Activated T-helper 2 cell treated with anti-CD3 and anti-CD28 coated beads, Interferon-gamma antibody, Interleukin-2, Interleukin-4, amounts not matched to agents 10 μg/mL and 5 μg/mL and 100 μg/mL, durations not matched to agents 14 hours and 24 hours and 36 hours (primary cell): ENCODE measurements at regions not wholly inside any gene's neighbourhood (a gene's known extent, or its start where the extent isn't known, plus 50 kb on each side); places are given as distances from the start of the nearest gene placed in this dataset.

Experiments
- DNase-seq: peaks from one replicate; pipeline ENCODE4 v3.0.0; 2021; ENCODE audit warnings: low spot score
- H3K27ac Mint-ChIP-seq: one replicate; pipeline ENCODE4 v1.8.0; 2021; ENCODE audit warnings: mixed read lengths
- H3K27me3 Mint-ChIP-seq: one replicate; pipeline ENCODE4 v1.8.0; 2021; ENCODE audit warnings: low read depth, mixed read lengths
- H3K36me3 Mint-ChIP-seq: one replicate; pipeline ENCODE4 v1.8.0; 2021; ENCODE audit warnings: low read depth, mixed read lengths
- H3K4me1 Mint-ChIP-seq: one replicate; pipeline ENCODE4 v1.8.0; 2021; ENCODE audit warnings: low read depth, mixed read lengths
- H3K4me3 Mint-ChIP-seq: one replicate; pipeline ENCODE4 v1.8.0; 2021; ENCODE audit warnings: low read depth, mild to moderate bottlenecking, moderate library complexity, mixed read lengths
- H3K9me3 Mint-ChIP-seq: one replicate; pipeline ENCODE4 v1.8.0; 2021; ENCODE audit warnings: mixed read lengths
- intact Hi-C: fragments of 100-400 bp; cut with micrococcal nuclease; formaldehyde crosslinking; loops from one replicate; pipeline ENCODE4 v1.15.1; 2023

DNA sequence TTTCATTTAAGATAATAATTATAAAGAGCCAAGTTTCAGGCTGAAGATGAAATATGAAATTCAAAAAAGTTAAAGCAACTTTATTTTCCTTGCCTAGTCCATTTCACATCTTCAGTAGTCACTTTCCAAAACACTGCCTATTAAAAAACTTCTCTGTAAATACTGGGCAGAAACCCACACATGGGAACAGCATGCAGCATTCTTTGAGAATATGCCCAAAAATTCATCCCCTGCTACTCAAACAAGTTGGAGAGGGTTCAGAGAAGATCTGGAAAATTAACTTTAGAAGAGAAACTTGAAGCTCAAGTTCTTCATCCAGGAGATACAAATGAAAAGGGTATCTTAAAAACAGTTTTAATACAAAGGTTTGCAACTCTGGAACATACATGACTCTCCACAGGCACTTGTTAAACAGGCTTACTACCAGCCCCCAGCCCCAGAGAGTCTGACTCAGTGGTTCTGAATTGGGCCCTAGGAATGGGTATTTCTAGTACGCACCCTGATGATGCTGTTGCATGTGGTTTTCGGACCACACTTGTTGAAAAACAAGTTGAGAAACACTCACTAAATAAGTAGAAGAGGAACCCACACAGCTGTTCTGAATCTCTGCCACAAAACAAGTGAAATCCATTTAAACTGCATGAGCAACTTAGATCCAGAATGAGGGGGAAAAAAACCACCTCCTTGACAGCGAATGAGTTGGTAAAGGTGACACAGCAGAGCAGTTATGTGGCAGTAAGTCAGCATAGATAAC lies 329.1 kb downstream of the SATB2 start:
- intact Hi-C loops = no loop called here
- H3K27me3 Mint-ChIP-seq = no peaks in the 10 kb centered on the region
- H3K36me3 Mint-ChIP-seq = no peaks in the 10 kb centered on the region
- H3K4me3 Mint-ChIP-seq = no peak overlapping the region
- no peak for DNase-seq
- no peaks in the 10 kb centered on the region for H3K4me1 Mint-ChIP-seq
- no peaks in the 10 kb centered on the region for H3K9me3 Mint-ChIP-seq
- H3K27ac Mint-ChIP-seq = no peak overlapping the region

DNA sequence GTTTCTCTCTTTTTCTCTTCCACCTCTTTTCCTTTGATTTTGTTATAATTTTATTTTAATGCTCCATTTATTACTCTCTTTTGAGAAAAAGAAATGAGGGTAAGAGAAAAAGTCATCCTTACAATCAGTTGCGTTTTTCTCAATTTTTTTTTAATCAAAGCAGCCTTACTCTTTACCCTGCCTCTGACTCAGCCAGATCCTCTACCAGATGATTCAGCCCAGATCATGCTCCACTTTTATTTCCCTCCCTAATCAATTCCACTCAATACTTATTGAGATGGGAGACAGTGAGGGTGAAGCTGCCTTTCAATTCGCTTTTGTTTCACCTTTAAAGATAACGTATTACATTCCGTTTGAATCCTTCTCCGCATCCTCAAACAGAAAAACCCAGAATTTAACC lies 337.9 kb downstream of the SATB2 start:
- H3K27ac Mint-ChIP-seq = no peak overlapping the region
- H3K27me3 Mint-ChIP-seq = no peaks in the 10 kb centered on the region
- no peak overlapping the region for H3K4me3 Mint-ChIP-seq
- no peaks in the 10 kb centered on the region for H3K9me3 Mint-ChIP-seq
- no peaks in the 10 kb centered on the region for H3K36me3 Mint-ChIP-seq
- DNase-seq = no peak
- intact Hi-C loops = no loop called here
- no peaks in the 10 kb centered on the region for H3K4me1 Mint-ChIP-seq

DNA sequence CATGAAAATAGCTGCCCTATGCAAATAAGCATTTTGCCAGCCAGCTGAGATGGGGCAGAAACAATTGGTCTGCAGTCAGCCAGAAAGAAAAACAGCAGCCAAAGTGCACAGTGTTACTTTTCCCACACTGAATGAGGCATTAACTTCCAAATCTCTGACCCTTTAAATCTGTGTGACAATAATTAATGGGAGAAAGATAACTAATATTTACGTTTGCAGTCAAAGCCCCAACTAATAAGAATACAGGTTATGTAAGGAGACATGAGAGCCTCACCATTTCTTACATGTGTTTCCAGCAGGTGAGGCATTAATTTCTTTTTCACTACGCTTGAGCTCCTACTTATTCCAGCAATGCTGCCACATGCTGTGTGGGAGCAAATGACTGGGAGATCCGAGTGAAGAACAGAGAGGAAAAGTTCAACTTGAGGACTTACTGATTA lies 339.0 kb downstream of the SATB2 start:
- no peak for DNase-seq
- Mint-ChIP-seq H3K27ac (no peak overlapping the region), H3K9me3 (no peaks in the 10 kb centered on the region), H3K36me3 (no peaks in the 10 kb centered on the region), H3K4me1 (no peaks in the 10 kb centered on the region), H3K27me3 (no peaks in the 10 kb centered on the region), H3K4me3 (no peak overlapping the region)
- intact Hi-C loops = no loop called here

DNA sequence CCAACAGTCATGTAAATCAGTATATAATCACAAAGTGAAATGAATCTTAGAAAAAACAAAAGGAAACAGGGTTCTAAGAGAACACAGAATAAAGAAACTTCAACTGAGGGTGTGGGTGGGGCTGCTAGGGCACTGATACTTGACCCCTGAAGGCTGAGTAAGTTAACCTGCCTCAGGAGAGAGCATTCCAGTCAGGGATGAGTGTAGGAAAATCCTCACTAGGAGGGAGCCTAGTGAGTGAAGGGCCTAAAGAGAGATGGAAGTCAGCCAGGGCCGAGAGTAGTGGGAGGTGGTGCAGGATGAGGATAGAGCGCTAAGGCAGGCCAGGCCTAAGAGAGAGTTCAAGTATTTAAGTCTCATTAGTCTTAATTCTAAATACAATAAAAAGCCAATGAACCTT lies 342.6 kb downstream of the SATB2 start:
- Mint-ChIP-seq H3K9me3 (no peaks in the 10 kb centered on the region), H3K4me1 (no peaks in the 10 kb centered on the region), H3K27ac (no peak overlapping the region), H3K36me3 (no peaks in the 10 kb centered on the region), H3K4me3 (no peak overlapping the region), H3K27me3 (no peaks in the 10 kb centered on the region)
- intact Hi-C loops = no loop called here
- DNase-seq = no peak

DNA sequence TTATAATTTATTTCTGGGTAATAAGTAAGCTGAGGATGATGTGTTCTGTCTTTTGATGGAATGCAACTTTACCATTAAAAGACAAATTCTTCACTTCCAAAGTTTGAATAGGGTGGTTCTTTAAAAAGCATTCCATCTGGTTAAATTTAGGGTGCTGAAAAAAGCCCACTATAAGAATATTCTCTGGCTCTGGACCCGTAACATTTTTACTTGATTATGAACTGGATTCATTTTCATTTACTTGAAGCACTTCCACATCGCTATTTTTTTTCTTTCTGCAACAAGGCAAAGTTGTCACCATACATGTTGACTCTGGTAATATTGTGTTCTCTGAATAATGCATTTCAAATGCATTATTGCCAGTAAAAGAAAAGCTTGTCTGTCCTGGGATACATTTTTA lies 344.6 kb downstream of the SATB2 start:
- no peaks in the 10 kb centered on the region for H3K27me3 Mint-ChIP-seq
- DNase-seq = no peak
- H3K27ac Mint-ChIP-seq = no peak overlapping the region
- no peak overlapping the region for H3K4me3 Mint-ChIP-seq
- intact Hi-C loops = no loop called here
- no peaks in the 10 kb centered on the region for H3K36me3 Mint-ChIP-seq
- no peaks in the 10 kb centered on the region for H3K9me3 Mint-ChIP-seq
- no peaks in the 10 kb centered on the region for H3K4me1 Mint-ChIP-seq

DNA sequence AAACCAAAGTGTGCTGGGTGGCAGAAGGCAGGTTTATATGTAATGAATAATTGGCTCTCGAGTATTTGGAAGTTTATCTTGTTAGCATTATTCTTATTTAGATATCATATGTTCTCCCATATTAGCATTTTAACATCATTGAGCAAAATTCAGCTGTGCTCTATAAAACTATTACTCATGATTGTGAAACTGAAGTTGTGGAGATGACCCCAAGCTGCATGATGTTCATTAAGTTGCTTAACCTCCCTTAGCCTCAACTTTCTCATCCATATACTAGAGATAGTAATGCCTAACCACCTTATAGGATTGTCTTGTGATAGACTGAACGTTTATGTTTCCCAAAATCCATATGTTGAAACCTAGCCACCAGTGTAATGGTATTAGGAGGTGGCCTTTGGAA lies 346.3 kb downstream of the SATB2 start:
- H3K27me3 Mint-ChIP-seq = no peaks in the 10 kb centered on the region
- intact Hi-C loops = no loop called here

DNA sequence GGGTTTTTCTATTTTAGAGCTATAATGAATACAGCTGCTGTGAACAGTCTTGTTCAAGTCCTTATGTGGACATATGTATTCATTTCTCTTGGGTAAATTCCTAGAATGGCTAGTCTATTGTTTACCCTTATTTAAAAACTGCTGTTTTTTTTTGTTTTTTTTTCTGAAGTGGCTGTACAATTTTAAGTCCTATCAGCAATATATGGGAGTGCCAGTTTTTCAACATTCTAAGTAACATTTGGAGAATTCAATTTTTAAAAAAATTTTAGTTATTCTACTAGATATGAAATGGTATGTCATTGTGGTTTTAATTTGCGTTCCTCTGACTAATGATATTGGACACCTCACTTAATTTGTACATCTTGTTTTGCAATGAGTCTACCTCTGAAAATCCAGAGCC lies 349.7 kb downstream of the SATB2 start:
- no peak for DNase-seq
- intact Hi-C loops = no loop called here
- H3K27me3 Mint-ChIP-seq = no peaks in the 10 kb centered on the region
- H3K4me1 Mint-ChIP-seq = no peaks in the 10 kb centered on the region
- no peaks in the 10 kb centered on the region for H3K36me3 Mint-ChIP-seq
- no peak overlapping the region for H3K4me3 Mint-ChIP-seq
- no peaks in the 10 kb centered on the region for H3K9me3 Mint-ChIP-seq
- no peak overlapping the region for H3K27ac Mint-ChIP-seq

More for the DNA sequence above, 346.3 kb downstream of the SATB2 start:
- no peak overlapping the region for H3K4me3 Mint-ChIP-seq
- H3K36me3 Mint-ChIP-seq = no peaks in the 10 kb centered on the region
- DNase-seq = no peak
- no peak overlapping the region for H3K27ac Mint-ChIP-seq
- H3K4me1 Mint-ChIP-seq = no peaks in the 10 kb centered on the region
- H3K9me3 Mint-ChIP-seq = no peaks in the 10 kb centered on the region

DNA sequence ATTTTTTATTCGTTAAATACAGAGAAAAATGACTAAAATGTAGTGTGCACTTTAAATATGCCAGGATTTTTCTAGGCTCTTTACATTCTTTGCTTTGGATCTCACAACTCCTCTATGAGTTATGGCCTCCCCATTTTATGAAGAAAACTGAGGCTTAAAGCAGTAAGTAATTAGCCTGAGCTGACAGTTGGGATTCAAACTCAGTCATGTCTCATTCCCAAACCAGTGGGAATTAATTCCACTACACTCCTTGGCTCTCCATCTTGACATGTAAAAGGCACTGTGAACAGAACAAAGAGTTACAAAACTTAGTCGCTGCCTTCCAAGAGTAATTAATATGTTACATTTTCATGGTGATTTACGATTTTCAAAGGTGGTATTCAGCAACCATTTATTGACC lies 351.9 kb downstream of the SATB2 start:
- Mint-ChIP-seq H3K4me1 (no peaks in the 10 kb centered on the region), H3K27ac (no peak overlapping the region), H3K27me3 (no peaks in the 10 kb centered on the region), H3K36me3 (no peaks in the 10 kb centered on the region), H3K9me3 (no peaks in the 10 kb centered on the region), H3K4me3 (no peak overlapping the region)
- no peak for DNase-seq
- intact Hi-C loops = no loop called here

DNA sequence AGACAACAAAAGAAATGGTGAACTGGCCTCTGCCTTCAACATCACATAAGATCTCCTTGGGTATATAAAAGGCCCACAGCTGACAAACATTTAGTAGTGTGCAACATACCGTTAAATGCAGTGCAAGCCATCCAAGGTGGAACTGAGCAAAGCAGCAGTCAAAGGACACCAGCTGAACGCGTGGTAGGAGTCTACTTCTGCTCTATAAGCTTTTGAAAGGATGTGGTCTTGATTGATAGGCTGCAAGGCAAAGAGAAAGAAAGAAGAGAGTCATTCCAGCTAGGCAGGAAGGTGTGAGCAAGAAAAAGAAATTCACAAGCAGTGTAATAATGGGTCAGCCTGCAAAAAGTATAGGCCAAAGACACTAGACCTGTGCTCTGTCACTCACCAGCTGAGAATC lies 356.3 kb downstream of the SATB2 start:
- intact Hi-C loops = no loop called here
- Mint-ChIP-seq H3K27ac (no peak overlapping the region), H3K4me3 (no peak overlapping the region), H3K9me3 (no peaks in the 10 kb centered on the region), H3K36me3 (no peaks in the 10 kb centered on the region), H3K27me3 (no peaks in the 10 kb centered on the region), H3K4me1 (no peaks in the 10 kb centered on the region)
- no peak for DNase-seq

DNA sequence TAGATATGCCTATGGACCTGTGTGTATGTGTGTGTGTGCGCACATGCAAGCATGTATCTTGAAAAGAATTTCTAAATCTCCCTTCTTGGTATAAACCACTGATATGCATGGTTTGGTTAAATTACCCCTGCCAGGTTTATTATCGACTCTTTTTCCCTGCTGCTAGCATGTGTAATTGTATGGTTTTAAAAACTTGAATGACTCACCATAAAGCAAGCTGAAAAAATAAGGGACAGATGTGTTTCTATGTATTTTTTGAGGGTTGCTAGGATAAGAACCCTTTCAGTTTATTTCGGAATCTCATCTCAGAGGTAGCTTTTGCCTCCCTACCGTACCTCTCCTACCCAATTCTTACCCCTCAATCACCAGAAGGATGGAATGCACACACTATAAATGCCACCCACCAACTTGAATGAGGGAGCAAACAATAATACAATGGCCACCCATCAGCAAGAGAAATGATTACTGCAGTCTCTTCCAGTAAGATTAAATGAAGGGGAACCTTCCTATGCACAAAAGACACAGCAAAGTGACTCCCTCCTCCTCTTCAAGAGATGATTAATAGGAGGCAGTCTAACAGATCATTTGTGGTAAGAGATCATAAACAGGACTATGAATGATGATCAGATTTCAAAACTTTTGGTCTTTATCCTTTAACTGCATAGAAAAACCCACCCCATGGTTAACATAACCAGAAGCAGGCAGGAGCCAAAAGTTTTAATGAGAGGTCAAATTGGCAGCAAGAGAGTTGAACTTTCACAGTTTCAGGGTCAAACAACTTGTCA lies 357.2 kb downstream of the SATB2 start:
- Mint-ChIP-seq H3K27me3 (no peaks in the 10 kb centered on the region), H3K4me3 (no peak overlapping the region), H3K4me1 (no peaks in the 10 kb centered on the region), H3K36me3 (no peaks in the 10 kb centered on the region), H3K27ac (no peak overlapping the region), H3K9me3 (no peaks in the 10 kb centered on the region)
- intact Hi-C loops = no loop called here
- DNase-seq = no peak

DNA sequence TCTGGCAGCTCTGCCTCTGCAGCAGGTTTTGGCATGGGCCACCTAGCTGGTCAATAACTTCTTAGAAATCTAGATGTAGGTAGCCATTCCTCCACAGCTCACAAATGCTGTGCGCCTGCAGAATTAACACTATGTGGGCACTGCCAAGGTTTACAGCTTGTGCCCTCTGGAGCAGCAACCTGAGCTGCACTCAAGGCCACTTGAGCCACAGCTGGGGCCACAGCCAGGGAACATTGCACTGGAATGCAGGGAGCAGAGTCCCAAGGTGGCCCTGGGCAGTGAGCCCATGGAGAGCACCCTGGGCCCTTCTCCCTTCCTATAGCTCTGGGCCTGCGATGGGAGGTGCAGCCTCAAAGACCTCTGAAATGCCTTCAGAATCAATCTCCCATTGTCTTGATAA lies 365.3 kb downstream of the SATB2 start:
- intact Hi-C loops = no loop called here
- Mint-ChIP-seq H3K36me3 (no peaks in the 10 kb centered on the region), H3K4me3 (no peak overlapping the region)

DNA sequence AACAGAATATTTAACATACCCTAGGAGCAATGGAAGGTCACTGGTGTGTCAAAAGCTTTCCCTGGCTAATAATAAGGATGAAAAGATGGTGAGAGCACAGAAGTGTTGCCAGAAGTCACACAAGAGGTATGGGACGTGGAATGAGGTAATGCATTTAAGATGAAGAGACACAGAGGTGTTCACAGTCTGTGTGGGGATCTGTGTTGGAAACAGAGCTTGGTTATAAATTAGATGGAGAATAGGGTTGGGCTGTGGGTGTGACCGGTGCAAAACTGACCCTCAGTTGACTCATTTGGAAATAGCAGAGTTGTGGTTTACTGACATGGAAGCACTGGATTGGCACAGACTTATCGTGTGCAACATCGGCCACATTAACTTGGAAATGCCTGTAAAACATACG lies 372.5 kb downstream of the SATB2 start:
- Mint-ChIP-seq H3K27me3 (no peaks in the 10 kb centered on the region), H3K4me3 (no peak overlapping the region), H3K9me3 (no peaks in the 10 kb centered on the region), H3K36me3 (no peaks in the 10 kb centered on the region), H3K4me1 (no peaks in the 10 kb centered on the region), H3K27ac (no peak overlapping the region)
- intact Hi-C loops = no loop called here
- no peak for DNase-seq

More for the DNA sequence above, 365.3 kb downstream of the SATB2 start:
- no peaks in the 10 kb centered on the region for H3K9me3 Mint-ChIP-seq
- no peaks in the 10 kb centered on the region for H3K27me3 Mint-ChIP-seq
- no peak for DNase-seq
- H3K4me1 Mint-ChIP-seq = no peaks in the 10 kb centered on the region
- H3K27ac Mint-ChIP-seq = no peak overlapping the region

DNA sequence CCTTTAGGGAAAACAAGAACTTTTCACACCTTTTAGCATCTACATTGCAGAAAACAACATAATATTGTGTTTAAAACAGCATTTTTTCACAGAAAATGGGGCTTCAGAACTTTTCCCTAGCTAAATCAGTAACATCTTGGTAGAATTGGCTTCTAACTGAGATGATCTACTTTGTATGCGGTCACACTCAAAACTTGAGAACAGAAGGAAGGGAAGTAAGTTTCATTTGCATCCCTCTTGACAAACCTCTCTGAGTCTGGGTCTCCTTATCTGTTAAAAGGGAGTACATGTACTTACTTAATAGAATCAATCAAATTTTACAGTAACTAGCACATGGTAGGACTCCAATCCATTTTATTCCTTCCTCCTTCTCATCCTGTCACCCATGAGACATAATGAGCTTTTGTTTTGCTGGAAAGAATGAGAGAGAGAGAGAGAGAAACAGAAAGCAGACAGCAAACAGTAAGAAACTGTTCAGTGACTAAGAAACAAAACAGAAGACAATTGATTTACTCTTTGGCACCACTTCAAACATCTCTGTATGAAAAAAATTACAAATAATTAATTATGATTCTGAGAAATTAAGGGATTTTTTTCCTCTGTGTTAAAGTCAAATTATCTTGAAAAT lies 387.3 kb downstream of the SATB2 start:
- no peak overlapping the region for H3K4me3 Mint-ChIP-seq
- no peak for DNase-seq
- no peaks in the 10 kb centered on the region for H3K9me3 Mint-ChIP-seq
- H3K27me3 Mint-ChIP-seq = no peaks in the 10 kb centered on the region
- intact Hi-C loops = no loop called here
- H3K4me1 Mint-ChIP-seq = no peaks in the 10 kb centered on the region
- no peaks in the 10 kb centered on the region for H3K36me3 Mint-ChIP-seq
- H3K27ac Mint-ChIP-seq = no peak overlapping the region
